Liver (tissue), 3 donors: ENCODE measurements at regions not wholly inside any gene's neighbourhood (a gene's known extent, or its start where the extent isn't known, plus 50 kb on each side); places are given as distances from the start of the nearest gene placed in this dataset.

Experiments
- ATF3 ChIP-seq: IDR thresholded peaks from 2 replicates; pipeline ENCODE4 v1.6.1; 2016; ENCODE audit warnings: antibody characterized with exemption
- CTCF ChIP-seq: fragments of 150-350 bp; IDR thresholded peaks from 2 replicates; pipeline ENCODE4 v1.5.1; 2017; ENCODE audit warnings: improper control_type of control experiment, low read depth, low read length; ENCODE audit not compliant: missing input control
- FOXA1 ChIP-seq: IDR thresholded peaks from 2 replicates; pipeline ENCODE4 v1.6.1; 2016; ENCODE audit warnings: antibody characterized with exemption
- HNF4A ChIP-seq, 2 donors: conservative IDR thresholded peaks; 2 replicates each; pipeline ENCODE4 v1.6.1; 2016; ENCODE audit warnings: antibody characterized with exemption in 2 of 2, mild to moderate bottlenecking in 2 of 2
- JUND ChIP-seq, 2 donors: IDR thresholded peaks; 2 replicates each; pipeline ENCODE4 v1.6.1; 2016; ENCODE audit warnings: antibody characterized with exemption in 2 of 2
- MAX ChIP-seq: IDR thresholded peaks from 2 replicates; pipeline ENCODE4 v1.6.1; 2016; ENCODE audit warnings: antibody characterized with exemption
- RAD21 ChIP-seq, 2 donors: IDR thresholded peaks; 2 replicates each; pipeline ENCODE4 v1.6.1; 2016; ENCODE audit warnings: antibody characterized with exemption in 2 of 2, mild to moderate bottlenecking in 2 of 2
- TAF1 ChIP-seq: conservative IDR thresholded peaks from 2 replicates; pipeline ENCODE4 v1.6.1; 2016; ENCODE audit warnings: antibody characterized with exemption, mild to moderate bottlenecking
- YY1 ChIP-seq: IDR thresholded peaks from 2 replicates; pipeline ENCODE4 v1.6.1; 2016; ENCODE audit warnings: antibody characterized with exemption, mild to moderate bottlenecking
- ZBTB33 ChIP-seq: IDR thresholded peaks from 2 replicates; pipeline ENCODE4 v1.6.1; 2016; ENCODE audit warnings: antibody characterized with exemption
- donor health status: healthy.
- donor health status: healthy.

GRCh38 chr1:67551375-67551774, 121.2 kb upstream of the SERBP1 start:
- TF ChIP-seq CTCF (no peak), FOXA1 (no peak), HNF4A (conservative IDR thresholded peaks at IDR 0.05) (no peak), JUND (IDR thresholded peaks at IDR 0.05) (no peak), TAF1 (no peak), ATF3 (no peak), YY1 (no peak), ZBTB33 (no peak), RAD21 (IDR thresholded peaks at IDR 0.05) (no peak), MAX (no peak)
